ENCODE measurements at regions not wholly inside any gene's neighbourhood (a gene's known extent, or its start where the extent isn't known, plus 50 kb on each side); places are given as distances from the start of the nearest gene placed in this dataset.

DNA sequence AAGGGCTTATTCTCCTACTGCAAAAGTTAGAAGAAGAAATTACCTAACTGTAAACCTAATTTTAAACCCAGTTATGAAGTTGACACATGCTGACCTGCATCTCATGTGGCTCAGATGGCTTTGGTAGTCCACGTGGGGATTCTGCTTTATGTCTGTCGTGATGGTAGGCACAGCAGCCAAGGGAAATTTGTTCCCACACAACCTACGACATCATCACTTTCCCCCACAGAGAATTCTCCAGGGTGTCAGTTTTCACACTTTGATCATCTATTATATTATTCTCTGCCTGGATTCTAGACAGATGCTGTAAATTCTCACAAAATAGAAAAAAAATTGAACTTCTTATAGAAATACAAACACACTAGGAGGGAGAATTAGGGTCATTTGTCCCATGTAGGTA, 70.6 kb downstream of the PTHLH start:
- Histone ChIP-seq H3K4me3 (ENCODE audit: low read depth, low read length) (no peak overlapping the region), H3K27ac (no peak overlapping the region), H3K27me3 (replicated peaks) (no peaks in the 10 kb centered on the region), H3K36me3 (replicated peaks) (no peaks in the 10 kb centered on the region)
- TF ChIP-seq, protein P1, sequence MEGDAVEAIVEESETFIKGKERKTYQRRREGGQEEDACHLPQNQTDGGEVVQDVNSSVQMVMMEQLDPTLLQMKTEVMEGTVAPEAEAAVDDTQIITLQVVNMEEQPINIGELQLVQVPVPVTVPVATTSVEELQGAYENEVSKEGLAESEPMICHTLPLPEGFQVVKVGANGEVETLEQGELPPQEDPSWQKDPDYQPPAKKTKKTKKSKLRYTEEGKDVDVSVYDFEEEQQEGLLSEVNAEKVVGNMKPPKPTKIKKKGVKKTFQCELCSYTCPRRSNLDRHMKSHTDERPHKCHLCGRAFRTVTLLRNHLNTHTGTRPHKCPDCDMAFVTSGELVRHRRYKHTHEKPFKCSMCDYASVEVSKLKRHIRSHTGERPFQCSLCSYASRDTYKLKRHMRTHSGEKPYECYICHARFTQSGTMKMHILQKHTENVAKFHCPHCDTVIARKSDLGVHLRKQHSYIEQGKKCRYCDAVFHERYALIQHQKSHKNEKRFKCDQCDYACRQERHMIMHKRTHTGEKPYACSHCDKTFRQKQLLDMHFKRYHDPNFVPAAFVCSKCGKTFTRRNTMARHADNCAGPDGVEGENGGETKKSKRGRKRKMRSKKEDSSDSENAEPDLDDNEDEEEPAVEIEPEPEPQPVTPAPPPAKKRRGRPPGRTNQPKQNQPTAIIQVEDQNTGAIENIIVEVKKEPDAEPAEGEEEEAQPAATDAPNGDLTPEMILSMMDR (IDR thresholded peaks at IDR 0.05; ENCODE audit: low read depth, low read length, missing control alignments) = no peak
- peak; percentile 53 for DNase-seq
- in situ Hi-C loops (cut with HindIII; ENCODE audit: low pct_ligation_motif_present, low sequenced_read_pairs) = no loop called here

DNA sequence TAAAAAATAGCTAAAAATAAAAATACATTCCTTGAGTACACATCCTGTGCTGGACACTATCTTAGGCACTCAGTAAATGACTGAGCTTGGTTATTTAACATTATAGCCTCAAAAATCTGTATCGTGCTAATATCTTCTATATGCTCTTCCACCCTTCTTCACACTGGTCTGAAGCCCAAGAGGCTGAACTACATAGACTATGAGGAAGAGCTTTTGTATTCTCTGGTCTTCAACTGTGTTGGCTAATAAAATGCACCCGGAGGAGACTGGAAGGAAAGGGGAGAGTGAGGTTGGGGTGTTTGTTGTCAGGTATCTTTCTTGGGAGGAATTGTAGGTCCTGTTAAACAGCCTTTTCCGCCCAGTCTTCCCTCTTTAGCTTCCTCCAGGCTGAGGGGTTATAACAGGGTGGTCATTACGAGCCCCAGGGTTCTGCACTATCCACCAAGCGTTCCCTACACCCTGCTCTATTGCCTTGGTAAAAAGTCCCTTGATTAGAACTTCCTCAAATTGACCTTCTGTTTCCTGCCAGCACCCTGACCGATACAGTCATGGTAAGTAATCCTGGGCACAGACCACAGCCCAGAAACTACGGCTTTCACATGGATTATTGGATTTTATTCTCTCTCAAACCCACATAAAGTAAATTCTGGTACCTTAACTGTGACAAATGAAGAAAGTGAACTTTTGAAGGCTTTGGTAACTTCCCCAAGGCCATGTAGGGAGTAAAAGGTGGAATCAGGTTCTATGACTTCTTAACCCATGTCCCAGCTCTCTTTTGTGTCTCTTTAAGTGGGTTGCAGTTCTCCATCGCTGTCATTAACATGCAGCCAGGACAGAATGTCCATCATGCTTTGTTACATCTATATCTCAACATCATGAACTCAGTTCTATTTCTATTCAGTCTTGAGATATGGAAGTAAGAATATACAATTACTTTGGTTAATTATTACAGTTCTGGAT, 71.3 kb downstream of the PTHLH start:
- in situ Hi-C loops (cut with HindIII; ENCODE audit: low pct_ligation_motif_present, low sequenced_read_pairs) = no loop called here
- DNase-seq = no peak
- Histone ChIP-seq H3K27ac (no peak overlapping the region), H3K27me3 (replicated peaks) (no peaks in the 10 kb centered on the region), H3K4me3 (ENCODE audit: low read depth, low read length) (no peak overlapping the region), H3K36me3 (replicated peaks) (no peaks in the 10 kb centered on the region)
- TF ChIP-seq, protein P1 (IDR thresholded peaks at IDR 0.05; ENCODE audit: low read depth, low read length, missing control alignments) = no peak

DNA sequence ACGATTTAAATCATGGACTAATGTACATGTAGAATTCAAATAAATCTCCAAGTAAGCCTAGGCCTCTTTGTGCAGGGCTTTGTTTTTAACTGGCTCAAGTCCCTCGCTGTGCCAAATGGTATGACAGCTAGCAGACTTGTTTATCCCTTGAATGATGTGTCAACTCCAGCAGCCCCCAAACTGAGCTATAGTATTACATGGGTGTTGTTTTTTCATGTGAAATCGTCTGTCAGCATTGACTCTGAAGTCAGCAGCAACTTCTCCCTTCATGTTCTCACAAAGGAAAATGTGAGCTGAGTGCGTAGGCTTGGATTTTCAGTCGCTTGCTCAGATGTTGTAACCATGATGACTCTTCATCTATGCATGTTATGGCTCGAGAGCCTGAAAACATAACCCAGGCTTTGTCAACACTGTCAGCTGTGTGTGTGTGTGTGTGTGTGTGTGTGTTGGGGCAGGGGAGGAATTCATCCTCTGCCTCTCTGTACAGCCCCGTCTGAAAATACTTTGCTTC, 73.3 kb downstream of the PTHLH start:
- in situ Hi-C loops (cut with HindIII; ENCODE audit: low pct_ligation_motif_present, low sequenced_read_pairs) = no loop called here
- no peaks in the 10 kb centered on the region for H3K36me3 ChIP-seq (replicated peaks)
- DNase-seq = peak; percentile 99

DNA sequence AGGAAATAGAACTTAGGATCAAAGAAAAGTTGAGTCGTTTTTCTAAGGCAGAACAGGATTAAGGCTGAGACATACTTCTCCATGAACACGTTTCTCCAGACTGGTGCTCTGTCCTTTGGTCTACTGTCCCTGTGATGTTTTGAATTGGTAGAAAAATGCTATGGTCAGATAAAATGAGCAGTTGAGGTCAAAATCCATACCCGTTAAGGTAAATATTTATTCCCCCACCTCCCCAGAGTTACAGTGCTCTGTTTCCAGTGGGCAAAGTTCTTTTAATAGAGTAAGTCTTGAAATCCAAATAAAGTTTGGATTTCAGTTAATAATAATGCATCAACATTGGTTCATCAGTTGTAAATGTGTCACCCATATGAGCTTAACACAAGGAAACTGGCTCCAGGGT, 74.5 kb downstream of the PTHLH start:
- no peak for DNase-seq
- Histone ChIP-seq H3K4me3 (ENCODE audit: low read depth, low read length) (no peak overlapping the region), H3K27ac (no peak overlapping the region)

More for the DNA sequence above, 73.3 kb downstream of the PTHLH start:
- Histone ChIP-seq H3K27ac (peak overlapping the region; percentile 92), H3K4me3 (ENCODE audit: low read depth, low read length) (no peak overlapping the region), H3K27me3 (replicated peaks) (no peaks in the 10 kb centered on the region)
- TF ChIP-seq, protein P1 (IDR thresholded peaks at IDR 0.05; ENCODE audit: low read depth, low read length, missing control alignments) = no peak

DNA sequence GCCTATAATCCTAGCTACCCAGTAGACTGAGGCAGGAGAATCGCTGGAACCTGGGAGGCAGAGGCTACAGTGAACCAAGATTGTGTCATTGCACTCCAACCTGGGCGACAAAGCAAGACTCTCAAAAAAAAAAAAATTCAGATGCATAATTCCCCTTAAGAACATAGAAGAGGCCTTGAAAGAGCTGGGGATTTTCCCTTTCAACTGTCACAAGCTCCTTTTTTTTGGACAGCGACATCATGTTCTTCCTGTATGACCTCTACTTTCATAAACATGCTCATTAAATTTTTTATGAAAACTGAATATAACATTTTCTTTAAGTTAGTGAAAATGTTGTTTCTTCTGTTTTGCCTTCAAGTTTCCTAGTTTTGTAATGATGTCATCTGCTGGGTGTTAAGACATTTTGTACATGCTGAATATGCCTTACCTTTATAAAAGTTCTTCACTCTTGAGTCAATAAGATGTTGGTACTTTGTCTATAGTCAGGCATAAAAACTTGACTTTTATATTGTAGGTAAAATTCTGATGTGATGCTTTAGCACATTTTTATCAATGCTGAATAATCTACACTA, 76.0 kb downstream of the PTHLH start:
- DNase-seq = no peak
- H3K4me3 ChIP-seq (ENCODE audit: low read depth, low read length) = no peak overlapping the region
- no peak overlapping the region for H3K27ac ChIP-seq
- H3K36me3 ChIP-seq (replicated peaks) = no peaks in the 10 kb centered on the region
- in situ Hi-C loops (cut with HindIII; ENCODE audit: low pct_ligation_motif_present, low sequenced_read_pairs) = no loop called here
- no peaks in the 10 kb centered on the region for H3K27me3 ChIP-seq (replicated peaks)
- TF ChIP-seq, protein P1 (IDR thresholded peaks at IDR 0.05; ENCODE audit: low read depth, low read length, missing control alignments) = no peak

More for the DNA sequence above, 74.5 kb downstream of the PTHLH start:
- in situ Hi-C loops (cut with HindIII; ENCODE audit: low pct_ligation_motif_present, low sequenced_read_pairs) = no loop called here
- TF ChIP-seq, protein P1 (IDR thresholded peaks at IDR 0.05; ENCODE audit: low read depth, low read length, missing control alignments) = no peak
- H3K36me3 ChIP-seq (replicated peaks) = no peaks in the 10 kb centered on the region
- H3K27me3 ChIP-seq (replicated peaks) = no peaks in the 10 kb centered on the region
